ENCODE measurements at regions not wholly inside any gene's neighbourhood (a gene's known extent, or its start where the extent isn't known, plus 50 kb on each side); places are given as distances from the start of the nearest gene placed in this dataset.

- TF ChIP-seq CTCF (IDR thresholded peaks at IDR 0.05; ENCODE audit: low read depth, low read length, missing input control) (no peak), GABPA (IDR thresholded peaks at IDR 0.05 in 1 of 2, conservative IDR thresholded peaks at IDR 0.05 in 1 of 2) (no peak), MAX (IDR thresholded peaks at IDR 0.05) (no peak), YY1 (IDR thresholded peaks at IDR 0.05) (no peak), FOXA1 (IDR thresholded peaks at IDR 0.05) (no peak), SP1 (IDR thresholded peaks at IDR 0.05) (no peak), ATF3 (IDR thresholded peaks at IDR 0.05) (no peak)
Observed at GRCh38 chr11:119861160-119861559, 132.2 kb upstream of the NECTIN1 start.

All from liver (tissue), 3 donors.